NCI-H1417 treated with DMSO at 0.1 percent for 48 hours (cell line): ENCODE measurements at regions not wholly inside any gene's neighbourhood (a gene's known extent, or its start where the extent isn't known, plus 50 kb on each side); places are given as distances from the start of the nearest gene placed in this dataset.
"Not testable (repeated sequence)": the region's sequence is repeated elsewhere in the genome, so short reads cannot be mapped to it uniquely, and the experiment has no call there.

ENCODE experiments used
- DNase-seq: peaks from one replicate; lab custom pipeline; 2025; lab: John Stamatoyannopoulos, UW

DNA sequence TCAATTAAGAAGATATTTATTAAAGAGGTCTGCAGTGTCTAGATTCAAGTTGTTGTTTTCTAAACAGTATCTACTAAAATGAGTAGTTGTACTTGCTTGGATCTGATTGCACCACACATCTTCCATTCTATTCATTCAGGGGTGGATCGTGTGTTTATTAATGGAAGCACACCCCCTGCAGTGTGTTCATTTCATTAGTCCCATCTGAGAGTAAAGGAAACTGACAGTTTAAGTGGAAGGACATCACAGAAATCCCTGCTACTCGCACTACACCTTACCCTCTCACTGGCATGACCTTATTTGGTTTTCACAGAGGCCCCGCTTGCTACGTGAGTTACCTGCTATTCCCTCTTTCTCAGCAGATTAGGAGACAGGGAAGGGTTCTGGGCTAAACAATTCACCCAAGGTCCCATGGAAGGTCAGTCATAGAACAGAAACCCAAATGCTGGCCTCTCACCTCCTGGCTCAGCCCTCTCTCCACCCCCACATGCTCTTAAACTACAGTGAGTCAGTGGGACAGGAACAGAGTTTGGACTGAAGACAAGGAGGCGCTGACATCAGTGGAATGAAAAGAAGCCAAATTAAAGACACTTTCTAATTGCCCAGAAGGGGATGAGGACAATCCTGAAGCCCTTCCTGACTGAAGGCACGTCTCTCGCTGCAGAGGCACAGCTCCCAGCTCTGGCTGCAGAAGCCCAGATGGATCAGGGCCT is 369.2 kb upstream of the NRP1 start:
- DNase-seq, result no peak

GRCh38 chr10:33698033-33698432 is 363.6 kb upstream of the NRP1 start:
- no peak for DNase-seq

- DNase-seq, result no peak
Measured at GRCh38 chr10:33697016-33697415, 362.5 kb upstream of the NRP1 start.

DNA sequence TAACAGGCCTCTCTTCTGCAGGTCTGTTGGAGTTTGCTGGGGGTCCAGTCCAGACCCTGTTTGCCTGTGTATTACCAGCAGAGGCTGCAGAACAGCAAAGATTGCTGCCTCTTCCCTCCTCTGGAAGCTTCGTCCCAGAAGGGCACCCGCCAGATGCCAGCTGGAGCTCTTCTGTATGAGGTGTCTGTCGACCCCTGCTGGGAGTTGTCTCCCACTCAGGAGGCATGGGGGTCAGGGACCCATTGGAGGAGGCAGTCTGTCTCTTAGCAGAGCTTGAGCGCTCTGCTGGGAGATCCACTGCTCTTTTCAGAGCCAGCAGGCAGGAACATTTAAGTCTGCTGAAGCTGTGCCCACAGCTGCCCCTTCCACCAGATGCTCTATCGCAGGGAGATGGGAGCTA is 361.1 kb upstream of the NRP1 start:
- no peak for DNase-seq

DNA sequence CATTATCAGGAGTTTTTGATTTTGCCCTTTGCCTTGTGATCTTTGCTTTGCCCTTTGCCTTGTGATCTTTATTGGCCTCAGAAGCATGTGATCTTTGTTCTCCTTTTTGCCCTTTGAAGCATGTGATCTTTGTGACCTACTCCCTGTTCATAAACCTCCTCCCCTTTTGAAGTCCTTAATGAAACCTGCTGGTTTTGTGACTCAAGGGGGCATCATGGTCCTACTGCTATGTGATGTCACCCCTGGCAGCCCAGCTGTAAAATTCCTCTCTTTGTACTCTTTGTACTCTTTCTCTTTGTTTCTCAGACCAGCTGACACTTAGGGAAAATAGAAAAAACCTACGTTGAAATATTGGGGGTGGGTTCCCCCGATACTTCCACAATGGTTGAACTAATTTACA is 356.1 kb upstream of the NRP1 start:
- DNase-seq, result not testable (repeated sequence)

GRCh38 chr10:33688506-33688905 is 354.0 kb upstream of the NRP1 start:
- no peak for DNase-seq

DNA sequence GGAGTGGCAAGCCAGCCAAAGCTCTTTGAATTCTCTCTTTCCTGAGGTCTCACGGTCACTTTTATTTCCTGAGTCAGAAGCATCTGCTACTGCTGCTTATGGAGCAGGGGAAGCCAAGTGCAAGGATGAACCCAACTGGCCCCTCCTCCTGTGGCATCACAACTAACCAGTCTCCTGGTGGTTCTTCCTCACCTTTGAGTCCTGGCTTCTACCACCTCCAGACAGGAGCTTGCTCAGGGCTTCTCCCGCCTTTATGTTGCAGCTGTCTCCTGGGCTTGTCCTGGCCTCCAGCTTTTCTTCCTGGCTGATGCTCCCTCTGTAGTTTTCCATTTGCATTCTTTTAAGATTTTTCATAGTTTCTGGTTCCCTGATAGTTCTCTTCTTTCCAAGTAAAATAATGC is 349.7 kb upstream of the NRP1 start:
- DNase-seq, result no peak

GRCh38 chr10:33681595-33681994 is 347.1 kb upstream of the NRP1 start:
- DNase-seq, result no peak

DNA sequence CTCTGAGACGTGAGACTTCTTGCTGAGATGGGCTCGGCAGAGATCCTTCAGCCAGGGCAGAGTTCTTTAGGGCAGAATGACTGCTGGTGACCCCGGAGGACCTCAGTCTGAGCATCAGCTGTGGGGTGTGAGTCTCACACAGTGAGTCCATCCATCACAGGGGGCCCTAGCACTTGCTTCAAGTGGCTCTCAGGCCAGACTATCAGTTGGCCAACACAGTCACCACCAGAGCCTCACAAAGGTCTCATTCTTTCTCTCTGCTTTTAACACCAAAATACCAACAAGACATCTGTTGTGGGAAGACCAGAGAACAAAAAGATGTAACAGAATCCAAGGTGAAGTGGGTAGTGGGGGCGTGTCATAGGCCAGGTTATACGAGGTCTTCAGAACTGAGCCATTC is 345.6 kb upstream of the NRP1 start:
- DNase-seq, result no peak

GRCh38 chr10:33676606-33677339 is 342.3 kb upstream of the NRP1 start:
- DNase-seq, result no peak

DNA sequence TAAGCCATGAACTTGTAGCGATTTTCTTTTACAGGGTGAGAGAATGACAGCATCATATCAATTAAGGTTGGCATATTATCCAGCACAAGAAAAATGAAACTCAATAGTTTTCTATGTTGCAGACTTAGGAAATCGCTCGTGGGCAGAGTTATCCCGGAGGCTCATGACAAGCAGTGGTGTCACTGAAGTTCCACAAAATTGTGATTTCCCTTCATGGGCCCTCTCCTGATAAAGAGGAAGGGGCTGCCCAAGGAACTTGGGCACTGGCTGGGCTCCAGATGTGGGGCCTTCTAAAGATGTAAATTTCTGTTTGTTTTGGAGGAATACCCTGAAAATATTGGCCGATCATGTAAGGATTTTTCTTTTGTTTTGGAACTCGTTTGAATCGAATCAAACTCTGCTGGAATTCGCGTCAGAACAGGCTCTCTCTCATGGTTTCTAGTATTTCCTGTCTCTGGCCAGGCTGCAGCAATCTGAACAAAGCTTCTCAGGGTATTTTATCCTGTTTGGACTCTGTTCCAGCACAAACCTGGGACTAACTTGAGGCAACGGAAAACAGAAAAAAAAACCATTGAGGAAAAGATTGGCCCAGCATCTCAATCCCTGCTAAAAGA is 340.6 kb upstream of the NRP1 start:
- DNase-seq, result no peak

GRCh38 chr10:33674491-33674890 is 340.0 kb upstream of the NRP1 start:
- DNase-seq, result no peak

DNA sequence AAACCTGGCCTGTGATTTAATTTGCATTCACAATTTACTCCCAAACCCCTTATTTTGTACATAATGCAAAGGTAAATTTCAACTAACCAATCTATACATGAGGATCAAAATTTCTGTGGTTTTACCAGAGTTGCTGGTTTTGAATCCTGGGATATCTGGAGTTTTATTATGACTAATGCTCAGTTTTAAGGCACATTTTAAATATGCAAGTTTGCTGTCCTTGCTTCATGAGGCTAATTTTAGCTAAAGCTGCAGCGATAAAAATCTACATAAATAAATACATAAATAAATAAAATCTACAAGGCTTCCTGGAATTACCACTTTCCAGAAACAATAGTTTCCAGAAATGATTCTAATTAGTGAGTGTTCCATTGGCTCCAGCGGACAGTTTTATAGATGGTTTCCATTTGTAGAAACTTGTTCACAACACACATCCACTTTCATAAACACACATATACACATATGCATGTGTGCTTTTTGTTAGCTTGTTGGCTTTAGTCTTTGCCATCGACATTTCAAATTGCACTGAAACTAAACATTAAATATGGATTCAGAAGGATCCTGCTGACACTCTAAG is 339.5 kb upstream of the NRP1 start:
- DNase-seq, result no peak

DNA sequence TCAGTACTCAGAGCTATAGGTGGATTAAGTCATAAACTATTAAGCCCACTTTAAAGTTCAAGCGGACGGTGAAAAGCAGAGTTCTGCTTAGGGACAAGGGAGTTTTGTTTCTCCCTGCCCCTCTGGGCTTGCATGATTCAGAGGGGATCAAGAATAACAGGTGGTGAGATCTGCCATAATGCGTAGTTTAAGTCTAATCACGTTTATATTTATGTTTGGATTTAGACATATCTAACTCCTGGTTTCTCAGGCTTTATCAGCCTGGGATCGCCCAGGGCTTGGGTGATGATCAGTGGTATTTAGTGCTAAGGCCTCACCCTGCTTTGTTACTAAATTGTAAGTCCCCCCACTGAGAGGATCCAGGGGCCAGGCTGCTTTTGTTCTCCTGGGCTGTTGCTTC is 335.4 kb upstream of the NRP1 start:
- no peak for DNase-seq

- DNase-seq, result no peak
Measured at GRCh38 chr10:33666686-33667480, 332.4 kb upstream of the NRP1 start.

- no peak for DNase-seq
Measured at GRCh38 chr10:33665501-33665900, 331.0 kb upstream of the NRP1 start.

GRCh38 chr10:33664070-33664469 is 329.6 kb upstream of the NRP1 start:
- DNase-seq, result no peak

GRCh38 chr10:33661580-33662336 is 327.3 kb upstream of the NRP1 start:
- DNase-seq, result no peak

DNA sequence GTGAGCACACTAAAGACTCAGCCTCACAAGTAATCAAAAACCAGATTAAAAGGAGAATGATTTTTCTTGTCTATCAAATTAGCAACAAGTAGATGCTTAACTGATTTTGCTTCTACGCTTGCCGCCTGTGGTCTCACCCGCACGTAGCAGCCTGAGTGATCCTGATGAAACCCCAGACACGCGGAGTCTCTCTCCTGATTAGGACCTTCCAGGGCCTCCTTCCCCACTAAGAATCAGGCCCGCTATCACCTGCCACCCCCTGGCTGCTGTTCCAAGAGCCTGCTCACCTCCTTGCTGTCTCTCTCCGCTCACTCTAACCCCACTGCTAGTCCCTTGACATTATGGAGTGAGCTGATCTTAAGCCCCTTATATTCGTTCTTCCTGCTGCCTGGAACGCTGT is 325.9 kb upstream of the NRP1 start:
- no peak for DNase-seq

DNA sequence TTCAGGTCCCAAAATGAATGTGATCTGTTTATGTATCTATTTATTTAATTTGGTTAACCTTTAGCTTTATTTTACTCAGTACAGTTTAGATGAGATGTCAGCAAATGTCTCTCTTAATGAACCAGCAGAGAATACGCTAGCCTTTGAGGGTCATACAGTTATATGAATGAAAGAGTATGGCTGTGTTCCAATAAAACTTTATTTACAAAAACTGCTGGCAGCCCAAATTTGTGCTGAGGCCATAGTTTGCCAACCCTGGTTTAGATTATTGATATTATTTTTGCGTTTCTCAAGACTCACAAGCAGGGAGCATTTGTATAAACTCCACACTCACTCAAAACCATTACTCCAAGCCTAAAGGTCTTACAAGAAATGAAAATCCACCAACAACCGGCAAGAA is 323.4 kb upstream of the NRP1 start:
- no peak for DNase-seq

DNA sequence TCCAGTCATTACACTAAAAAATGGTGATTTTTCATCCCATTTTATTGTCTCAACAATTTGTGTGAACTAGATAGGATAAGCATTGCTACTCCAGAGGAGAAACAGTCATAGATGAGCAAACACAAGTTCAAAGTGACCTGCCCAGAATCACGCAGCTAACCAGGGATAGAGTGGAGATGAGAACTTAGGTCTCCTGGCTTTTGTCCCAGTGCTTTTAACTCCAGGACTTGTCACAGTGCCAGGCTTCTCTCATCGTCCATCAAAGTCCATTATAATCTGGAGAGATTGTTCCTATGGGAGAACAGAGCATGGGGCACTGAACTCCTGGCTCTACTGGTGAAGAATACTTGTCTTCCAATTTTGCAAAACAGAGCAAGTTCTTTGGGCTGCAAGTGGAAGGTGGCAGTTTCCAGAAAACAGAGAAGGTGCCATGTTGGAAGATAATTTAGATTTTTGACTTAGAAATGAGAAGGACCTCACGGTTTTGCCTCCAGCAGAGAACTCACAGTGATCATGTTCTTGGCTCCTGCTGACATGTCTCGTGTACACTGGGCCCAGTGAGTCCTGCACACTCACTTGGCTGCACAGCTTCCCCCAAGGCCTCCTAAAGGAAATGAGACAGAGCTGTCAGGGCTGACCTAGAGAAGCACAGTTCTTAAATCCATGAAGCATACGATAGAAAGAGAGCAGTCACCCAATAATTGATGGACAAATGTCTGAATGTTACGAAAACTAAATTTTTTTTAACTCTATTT is 322.9 kb upstream of the NRP1 start:
- DNase-seq, result no peak
